ENCODE measurements at regions not wholly inside any gene's neighbourhood (a gene's known extent, or its start where the extent isn't known, plus 50 kb on each side); places are given as distances from the start of the nearest gene placed in this dataset.

DNA sequence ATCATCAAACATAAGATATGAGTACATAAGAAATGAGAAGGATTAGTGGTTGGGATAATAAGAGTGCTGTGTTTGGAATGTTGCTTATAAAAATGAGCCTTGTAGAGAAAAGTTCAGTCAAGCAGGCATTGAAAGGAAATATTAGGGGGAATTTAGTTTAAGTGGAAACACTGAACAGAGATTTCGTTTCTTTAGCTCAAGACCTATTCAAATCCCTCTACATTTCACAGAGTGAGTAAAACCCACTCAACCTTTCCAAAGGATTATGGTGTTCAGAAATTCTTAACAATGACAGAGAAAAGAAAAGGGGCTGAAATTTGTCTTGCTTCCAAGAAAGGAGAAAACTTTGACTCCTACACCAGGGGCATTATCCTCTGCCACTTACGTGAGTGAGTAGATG lies 1072.4 kb upstream of the LCORL start:
- TF ChIP-seq GABPA (IDR thresholded peaks at IDR 0.05; ENCODE audit: low read depth) (no peak), POLR2AphosphoS5 (IDR thresholded peaks at IDR 0.05; ENCODE audit: low read depth) (no peak), SPI1 (IDR thresholded peaks at IDR 0.05; ENCODE audit: borderline replicate concordance, low read depth) (no peak)
- TF ChIP-seq, protein P1, sequence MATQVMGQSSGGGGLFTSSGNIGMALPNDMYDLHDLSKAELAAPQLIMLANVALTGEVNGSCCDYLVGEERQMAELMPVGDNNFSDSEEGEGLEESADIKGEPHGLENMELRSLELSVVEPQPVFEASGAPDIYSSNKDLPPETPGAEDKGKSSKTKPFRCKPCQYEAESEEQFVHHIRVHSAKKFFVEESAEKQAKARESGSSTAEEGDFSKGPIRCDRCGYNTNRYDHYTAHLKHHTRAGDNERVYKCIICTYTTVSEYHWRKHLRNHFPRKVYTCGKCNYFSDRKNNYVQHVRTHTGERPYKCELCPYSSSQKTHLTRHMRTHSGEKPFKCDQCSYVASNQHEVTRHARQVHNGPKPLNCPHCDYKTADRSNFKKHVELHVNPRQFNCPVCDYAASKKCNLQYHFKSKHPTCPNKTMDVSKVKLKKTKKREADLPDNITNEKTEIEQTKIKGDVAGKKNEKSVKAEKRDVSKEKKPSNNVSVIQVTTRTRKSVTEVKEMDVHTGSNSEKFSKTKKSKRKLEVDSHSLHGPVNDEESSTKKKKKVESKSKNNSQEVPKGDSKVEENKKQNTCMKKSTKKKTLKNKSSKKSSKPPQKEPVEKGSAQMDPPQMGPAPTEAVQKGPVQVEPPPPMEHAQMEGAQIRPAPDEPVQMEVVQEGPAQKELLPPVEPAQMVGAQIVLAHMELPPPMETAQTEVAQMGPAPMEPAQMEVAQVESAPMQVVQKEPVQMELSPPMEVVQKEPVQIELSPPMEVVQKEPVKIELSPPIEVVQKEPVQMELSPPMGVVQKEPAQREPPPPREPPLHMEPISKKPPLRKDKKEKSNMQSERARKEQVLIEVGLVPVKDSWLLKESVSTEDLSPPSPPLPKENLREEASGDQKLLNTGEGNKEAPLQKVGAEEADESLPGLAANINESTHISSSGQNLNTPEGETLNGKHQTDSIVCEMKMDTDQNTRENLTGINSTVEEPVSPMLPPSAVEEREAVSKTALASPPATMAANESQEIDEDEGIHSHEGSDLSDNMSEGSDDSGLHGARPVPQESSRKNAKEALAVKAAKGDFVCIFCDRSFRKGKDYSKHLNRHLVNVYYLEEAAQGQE (IDR thresholded peaks at IDR 0.05; ENCODE audit: insufficient replicate concordance, low read depth), result no peak
- TF ChIP-seq, protein P2, sequence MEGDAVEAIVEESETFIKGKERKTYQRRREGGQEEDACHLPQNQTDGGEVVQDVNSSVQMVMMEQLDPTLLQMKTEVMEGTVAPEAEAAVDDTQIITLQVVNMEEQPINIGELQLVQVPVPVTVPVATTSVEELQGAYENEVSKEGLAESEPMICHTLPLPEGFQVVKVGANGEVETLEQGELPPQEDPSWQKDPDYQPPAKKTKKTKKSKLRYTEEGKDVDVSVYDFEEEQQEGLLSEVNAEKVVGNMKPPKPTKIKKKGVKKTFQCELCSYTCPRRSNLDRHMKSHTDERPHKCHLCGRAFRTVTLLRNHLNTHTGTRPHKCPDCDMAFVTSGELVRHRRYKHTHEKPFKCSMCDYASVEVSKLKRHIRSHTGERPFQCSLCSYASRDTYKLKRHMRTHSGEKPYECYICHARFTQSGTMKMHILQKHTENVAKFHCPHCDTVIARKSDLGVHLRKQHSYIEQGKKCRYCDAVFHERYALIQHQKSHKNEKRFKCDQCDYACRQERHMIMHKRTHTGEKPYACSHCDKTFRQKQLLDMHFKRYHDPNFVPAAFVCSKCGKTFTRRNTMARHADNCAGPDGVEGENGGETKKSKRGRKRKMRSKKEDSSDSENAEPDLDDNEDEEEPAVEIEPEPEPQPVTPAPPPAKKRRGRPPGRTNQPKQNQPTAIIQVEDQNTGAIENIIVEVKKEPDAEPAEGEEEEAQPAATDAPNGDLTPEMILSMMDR (IDR thresholded peaks at IDR 0.05; ENCODE audit: insufficient read depth, low read length), result no peak
- no peak for DNase-seq (ENCODE audit: low read depth in 1 of 2, low spot score in 1 of 2)
- Histone ChIP-seq H3K27ac (replicated peaks) (no peak overlapping the region), H3K4me3 (replicated peaks; ENCODE audit: insufficient read depth, low read length) (no peak overlapping the region), H3K27me3 (ENCODE audit: insufficient read depth, poor library complexity, severe bottlenecking) (no peaks in the 10 kb centered on the region)

DNA sequence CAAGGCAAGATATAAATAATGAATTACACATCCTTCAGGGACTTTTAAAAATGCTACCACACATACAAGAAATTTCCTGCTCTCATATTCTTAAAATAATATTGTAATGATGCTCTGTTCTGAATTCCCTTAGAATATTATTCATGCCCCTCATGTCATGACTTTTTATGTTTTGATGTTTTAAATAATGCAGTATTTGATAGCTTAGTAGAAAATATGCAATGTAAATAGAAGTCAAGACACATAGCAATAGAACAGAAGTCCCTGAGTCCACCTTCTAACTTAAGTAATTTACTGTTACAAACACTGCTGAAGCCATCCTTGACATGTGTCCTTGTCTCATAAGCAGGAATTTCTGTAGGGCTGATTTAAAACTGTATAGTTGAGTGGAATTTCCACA lies 1071.2 kb upstream of the LCORL start:
- Histone ChIP-seq H3K27ac (replicated peaks) (no peak overlapping the region), H3K27me3 (ENCODE audit: insufficient read depth, poor library complexity, severe bottlenecking) (no peaks in the 10 kb centered on the region), H3K4me3 (replicated peaks; ENCODE audit: insufficient read depth, low read length) (no peak overlapping the region)
- no peak for DNase-seq (ENCODE audit: low read depth in 1 of 2, low spot score in 1 of 2)
- TF ChIP-seq SPI1 (IDR thresholded peaks at IDR 0.05; ENCODE audit: borderline replicate concordance, low read depth) (no peak), POLR2AphosphoS5 (IDR thresholded peaks at IDR 0.05; ENCODE audit: low read depth) (no peak), GABPA (IDR thresholded peaks at IDR 0.05; ENCODE audit: low read depth) (no peak)
- TF ChIP-seq, protein P1 (IDR thresholded peaks at IDR 0.05; ENCODE audit: insufficient replicate concordance, low read depth), result no peak
- TF ChIP-seq, protein P2 (IDR thresholded peaks at IDR 0.05; ENCODE audit: insufficient read depth, low read length), result no peak

DNA sequence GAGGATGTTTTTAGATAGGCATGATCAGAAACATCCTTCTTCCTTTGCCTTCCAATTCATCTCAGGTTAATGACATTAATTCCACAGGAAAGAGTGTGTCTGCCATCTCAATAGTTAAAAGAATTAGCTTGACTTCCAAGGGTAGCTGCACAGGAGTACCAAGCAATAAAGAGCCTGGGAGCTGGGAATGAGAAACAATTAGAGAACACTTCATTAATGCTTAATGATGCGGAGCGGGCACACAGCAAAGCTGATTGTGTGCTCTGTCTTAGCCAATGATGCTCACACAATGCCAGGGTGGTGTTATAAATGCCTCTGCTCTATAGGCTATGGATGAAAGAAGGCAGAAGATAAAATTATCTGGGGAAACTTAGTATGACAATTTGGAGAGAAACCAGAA lies 1052.5 kb upstream of the LCORL start:
- no peak for DNase-seq (ENCODE audit: low read depth in 1 of 2, low spot score in 1 of 2)
- TF ChIP-seq GABPA (IDR thresholded peaks at IDR 0.05; ENCODE audit: low read depth) (no peak), POLR2AphosphoS5 (IDR thresholded peaks at IDR 0.05; ENCODE audit: low read depth) (no peak), SPI1 (IDR thresholded peaks at IDR 0.05; ENCODE audit: borderline replicate concordance, low read depth) (no peak)
- TF ChIP-seq, protein P2 (IDR thresholded peaks at IDR 0.05; ENCODE audit: insufficient read depth, low read length), result no peak
- TF ChIP-seq, protein P1 (IDR thresholded peaks at IDR 0.05; ENCODE audit: insufficient replicate concordance, low read depth), result no peak
- H3K4me3 ChIP-seq (replicated peaks; ENCODE audit: insufficient read depth, low read length), result no peak overlapping the region

More for the DNA sequence above, 1052.5 kb upstream of the LCORL start:
- Histone ChIP-seq H3K27me3 (ENCODE audit: insufficient read depth, poor library complexity, severe bottlenecking) (no peaks in the 10 kb centered on the region), H3K27ac (replicated peaks) (no peak overlapping the region)

All from HL-60 (cell line).